ENCODE measurements at regions not wholly inside any gene's neighbourhood (a gene's known extent, or its start where the extent isn't known, plus 50 kb on each side); places are given as distances from the start of the nearest gene placed in this dataset.
"Not testable (repeated sequence)": the region's sequence is repeated elsewhere in the genome, so short reads cannot be mapped to it uniquely, and the experiment has no call there.

DNA sequence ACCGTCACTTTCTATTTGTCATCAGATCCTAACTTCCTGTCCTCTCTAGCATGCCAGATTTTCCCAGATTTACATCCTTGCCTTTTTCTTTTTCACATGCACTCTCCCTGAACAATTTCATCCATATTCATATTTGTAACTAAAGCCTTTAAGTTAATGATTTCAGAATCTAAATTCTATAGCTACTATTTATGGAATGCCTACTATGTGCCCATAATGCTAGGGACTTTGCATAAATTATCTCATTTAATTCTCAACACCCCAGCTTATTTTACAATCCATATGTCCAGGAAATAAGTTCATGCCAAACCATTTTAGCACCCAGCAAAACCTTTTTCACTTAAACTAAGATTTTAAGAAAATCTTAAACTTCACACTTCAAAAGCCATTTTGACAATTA, 531.9 kb downstream of the NUP35 start:
- DNase-seq = no peak

- DNase-seq = no peak
Observed at GRCh38 chr2:183665425-183665824, 541.2 kb downstream of the NUP35 start.

- DNase-seq = peak; percentile 39
Observed at GRCh38 chr2:183666031-183666430, 541.8 kb downstream of the NUP35 start.

DNA sequence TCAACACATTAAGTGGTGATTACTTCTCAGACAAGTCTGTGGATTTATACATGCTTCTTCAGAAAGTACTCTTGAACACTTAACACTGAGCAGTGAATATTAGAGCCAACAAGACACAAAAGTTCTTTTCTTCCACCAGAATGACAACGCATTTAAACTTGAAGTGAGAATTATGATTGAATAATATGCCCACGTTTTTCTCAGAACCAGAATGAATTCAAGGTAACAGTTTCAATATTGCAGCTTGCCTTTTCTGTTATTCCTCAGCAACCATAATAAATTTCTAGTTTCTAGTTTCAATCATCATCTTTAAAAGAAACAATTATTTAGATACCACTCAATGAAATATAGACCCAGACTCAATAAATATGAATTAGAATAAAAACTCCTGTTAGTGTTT, 547.0 kb downstream of the NUP35 start:
- DNase-seq = no peak

DNA sequence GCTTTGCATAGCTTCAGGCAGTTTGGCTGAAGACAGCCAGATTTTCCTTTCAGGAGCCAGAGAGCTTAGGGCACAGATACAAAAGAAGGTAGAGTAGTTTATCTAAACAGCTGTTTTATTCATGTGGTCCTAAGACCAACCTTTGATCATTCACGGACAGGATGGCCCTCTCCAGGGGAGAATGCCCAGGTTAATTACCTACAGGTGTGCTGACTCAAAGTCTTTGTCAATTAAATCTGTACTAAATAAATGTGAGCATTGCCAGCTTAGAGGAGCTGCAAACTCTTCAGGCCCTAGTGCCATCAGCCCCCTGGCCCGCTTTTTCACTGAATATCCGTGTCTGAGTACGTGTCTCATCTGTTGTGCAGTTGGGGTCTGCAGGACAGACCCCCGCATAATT, 554.7 kb downstream of the NUP35 start:
- DNase-seq = no peak

- DNase-seq = no peak
Observed at GRCh38 chr2:183680573-183680972, 556.3 kb downstream of the NUP35 start.

DNA sequence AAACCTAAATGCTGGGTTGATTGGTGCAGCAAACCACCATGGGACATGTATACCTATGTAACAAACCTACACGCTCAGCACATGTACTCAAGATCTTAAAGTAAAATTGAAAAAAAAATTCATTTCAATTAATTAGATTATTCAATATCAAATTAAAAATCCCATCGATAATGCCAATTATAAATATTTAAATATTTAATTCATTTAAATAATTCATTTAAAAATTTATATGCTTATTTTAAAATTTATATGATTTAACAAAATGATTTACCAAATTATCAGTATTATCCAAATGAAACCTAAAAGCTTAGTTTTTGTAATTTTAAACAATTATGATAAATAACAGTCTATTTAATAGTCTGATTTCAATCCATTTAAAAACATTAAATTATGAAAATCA, 560.4 kb downstream of the NUP35 start:
- no peak for DNase-seq

GRCh38 chr2:183696028-183696427, 571.8 kb downstream of the NUP35 start:
- DNase-seq = no peak

- DNase-seq = no peak
Observed at GRCh38 chr2:183709829-183710228, 585.6 kb downstream of the NUP35 start.

GRCh38 chr2:183718246-183718645, 594.0 kb downstream of the NUP35 start:
- no peak for DNase-seq

GRCh38 chr2:183723278-183723677, 599.0 kb downstream of the NUP35 start:
- no peak for DNase-seq

- no peak for DNase-seq
Observed at GRCh38 chr2:183729380-183729779, 605.1 kb downstream of the NUP35 start.

GRCh38 chr2:183740241-183740640, 616.0 kb downstream of the NUP35 start:
- DNase-seq = no peak

DNA sequence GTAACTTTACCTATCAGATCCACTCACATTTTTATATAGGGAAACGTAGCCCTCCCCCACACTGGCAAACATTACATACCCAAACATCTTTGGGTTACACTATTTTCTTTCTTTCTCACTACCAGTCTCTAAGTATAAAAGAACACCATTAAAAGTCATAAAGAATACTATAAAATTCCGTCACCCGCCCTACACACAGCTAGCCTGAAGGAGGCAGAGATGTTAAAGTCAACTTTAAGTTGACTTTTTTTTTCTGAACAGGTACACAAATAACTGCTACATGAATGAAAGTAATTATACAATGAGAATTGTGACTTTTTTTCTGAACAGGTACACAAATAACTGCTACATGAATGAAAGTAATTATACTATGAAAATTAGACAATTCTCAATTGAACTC, 628.3 kb downstream of the NUP35 start:
- no peak for DNase-seq

- no peak for DNase-seq
Observed at GRCh38 chr2:183759033-183759432, 634.8 kb downstream of the NUP35 start.

- DNase-seq = no peak
Observed at GRCh38 chr2:183773775-183774174, 649.5 kb downstream of the NUP35 start.

DNA sequence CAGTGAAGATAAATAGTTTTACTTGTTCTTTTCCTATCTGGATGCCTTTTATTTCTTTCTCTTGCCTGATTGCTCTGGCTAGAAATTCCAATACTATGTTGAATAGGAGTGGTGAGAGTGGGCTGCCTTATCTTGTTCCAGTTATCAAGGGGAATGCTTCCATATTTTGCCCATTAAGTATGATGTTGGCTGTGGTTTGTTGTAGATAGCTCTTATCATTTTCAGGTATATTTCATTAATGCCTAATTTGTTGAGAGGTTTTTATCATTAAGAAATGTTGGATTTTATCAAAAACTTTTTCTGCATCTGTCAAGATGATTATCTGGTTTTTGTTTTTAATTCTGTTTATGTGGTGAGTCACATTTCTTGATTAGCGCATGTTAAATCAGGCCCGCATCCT, 655.8 kb downstream of the NUP35 start:
- no peak for DNase-seq

DNA sequence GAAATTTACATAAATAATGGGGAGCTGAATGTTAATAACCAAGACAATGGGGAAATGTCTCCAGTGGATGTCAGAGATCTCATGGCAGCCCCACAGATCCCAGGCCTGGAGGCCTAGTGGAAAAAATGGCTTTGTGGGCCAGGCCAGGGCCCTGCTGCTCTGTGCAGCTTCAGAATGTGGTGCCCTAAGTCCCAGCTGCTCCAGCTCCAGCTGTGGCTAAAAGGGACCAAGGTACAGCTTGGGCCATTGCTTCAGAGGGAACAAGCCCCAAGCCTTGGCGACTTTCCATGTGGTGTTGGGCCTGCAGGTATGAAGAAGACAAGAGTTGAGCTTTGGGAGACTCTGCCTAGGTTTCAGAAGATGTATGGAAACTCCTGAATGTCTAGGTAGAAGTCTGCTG, 658.2 kb downstream of the NUP35 start:
- DNase-seq = no peak

- not testable (repeated sequence) for DNase-seq
Observed at GRCh38 chr2:183788796-183789195, 664.6 kb downstream of the NUP35 start.

GRCh38 chr2:183792165-183792924, 668.1 kb downstream of the NUP35 start:
- DNase-seq = not testable (repeated sequence)

- DNase-seq = no peak
Observed at GRCh38 chr2:183798535-183798934, 674.3 kb downstream of the NUP35 start.

DNA sequence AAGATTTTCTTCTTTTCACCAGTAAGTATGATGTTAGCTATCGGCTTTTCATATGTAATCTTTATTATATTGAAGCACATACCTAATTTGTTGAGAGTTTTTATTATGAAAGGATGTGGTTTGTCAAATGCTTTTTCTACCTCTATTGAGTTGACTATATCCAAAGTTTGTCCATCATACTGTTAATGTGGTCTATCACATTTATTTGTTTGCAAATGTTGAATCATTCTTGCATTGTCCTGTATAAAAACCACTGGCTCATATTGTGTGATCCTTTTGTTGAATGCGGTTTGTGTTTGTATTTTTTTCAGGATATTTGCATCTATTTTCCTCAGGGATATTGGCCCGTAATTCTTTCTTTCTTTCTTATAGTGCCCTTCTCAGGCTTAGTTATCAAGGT, 675.5 kb downstream of the NUP35 start:
- no peak for DNase-seq

DNA sequence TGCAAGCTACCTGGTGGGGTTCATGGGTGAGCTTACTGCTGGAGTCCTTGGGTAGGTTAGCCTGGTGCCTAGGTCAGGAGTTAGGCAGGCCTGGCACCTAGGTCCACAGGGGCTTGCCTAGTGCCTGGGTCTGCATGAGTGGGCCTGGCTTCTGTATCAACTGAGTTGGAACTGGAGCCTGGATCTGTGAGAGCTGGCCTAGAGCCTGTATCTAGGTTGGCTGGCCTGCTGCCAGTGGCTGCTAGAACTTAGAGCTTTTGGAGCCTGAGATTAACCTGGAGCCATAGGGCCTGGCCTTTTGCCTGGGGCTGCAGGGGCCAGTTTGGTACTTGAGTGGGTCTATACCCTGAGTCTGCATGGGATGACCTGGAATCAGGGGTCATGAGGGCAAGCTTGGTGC, 679.4 kb downstream of the NUP35 start:
- no peak for DNase-seq

- no peak for DNase-seq
Observed at GRCh38 chr2:183807870-183808269, 683.6 kb downstream of the NUP35 start.

- no peak for DNase-seq
Observed at GRCh38 chr2:183809404-183809803, 685.2 kb downstream of the NUP35 start.

Measured in fibroblast of skin of scalp (primary cell).